HEK293T (cell line): ENCODE measurements at regions not wholly inside any gene's neighbourhood (a gene's known extent, or its start where the extent isn't known, plus 50 kb on each side); places are given as distances from the start of the nearest gene placed in this dataset.

Experiments
- BHLHE40 ChIP-seq: fragments of 450-650 bp; IDR thresholded peaks from 2 replicates; pipeline ENCODE4 v1.6.1; 2016; ENCODE audit warnings: mild to moderate bottlenecking, moderate library complexity, borderline replicate concordance
- ELF4 ChIP-seq: fragments of 450-650 bp; IDR thresholded peaks from 2 replicates; pipeline ENCODE4 v1.6.1; 2017; ENCODE audit warnings: antibody characterized with exemption
- FOXA1 ChIP-seq: fragments of 450-650 bp; IDR thresholded peaks from 2 replicates; pipeline ENCODE4 v1.6.1; 2016; ENCODE audit warnings: mild to moderate bottlenecking
- FOXK2 ChIP-seq: fragments of 450-650 bp; IDR thresholded peaks from 2 replicates; pipeline ENCODE4 v1.6.1; 2016; ENCODE audit warnings: mild to moderate bottlenecking
- FOXM1 ChIP-seq: fragments of 450-650 bp; IDR thresholded peaks from 2 replicates; pipeline ENCODE4 v1.6.1; 2017; ENCODE audit warnings: mild to moderate bottlenecking, borderline replicate concordance
- HDGF ChIP-seq: fragments of 450-650 bp; IDR thresholded peaks from 2 replicates; pipeline ENCODE4 v1.6.1; 2017; ENCODE audit warnings: antibody characterized with exemption, borderline replicate concordance
- L3MBTL2 ChIP-seq: fragments of 450-650 bp; conservative IDR thresholded peaks from 2 replicates; pipeline ENCODE4 v1.6.1; 2016; ENCODE audit warnings: mild to moderate bottlenecking
- LEF1 ChIP-seq: fragments of 450-650 bp; IDR thresholded peaks from 2 replicates; pipeline ENCODE4 v1.6.1; 2017; ENCODE audit warnings: mild to moderate bottlenecking, borderline replicate concordance
- NFRKB ChIP-seq: fragments of 450-650 bp; IDR thresholded peaks from 2 replicates; pipeline ENCODE4 v1.6.1; 2016; ENCODE audit warnings: mild to moderate bottlenecking, moderate library complexity
- PKNOX1 ChIP-seq: fragments of 450-650 bp; IDR thresholded peaks from 2 replicates; pipeline ENCODE4 v1.6.1; 2016
- SP1 ChIP-seq: fragments of 450-650 bp; IDR thresholded peaks from 2 replicates; pipeline ENCODE4 v1.6.1; 2017
- SUZ12 ChIP-seq: fragments of 450-650 bp; IDR thresholded peaks from 2 replicates; pipeline ENCODE4 v1.6.1; 2016; ENCODE audit warnings: mild to moderate bottlenecking
- TARDBP ChIP-seq: fragments of 450-650 bp; IDR thresholded peaks from 2 replicates; pipeline ENCODE4 v1.6.1; 2016

GRCh38 chr10:52631146-52631545 is 141.4 kb downstream of the MBL2 start:
- no peak for TF ChIP-seq PKNOX1
- TF ChIP-seq HDGF, result no peak
- no peak for TF ChIP-seq FOXM1
- no peak for TF ChIP-seq L3MBTL2
- no peak for TF ChIP-seq SUZ12
- no peak for TF ChIP-seq TARDBP
- TF ChIP-seq LEF1, result no peak
- TF ChIP-seq ELF4, result no peak
- TF ChIP-seq SP1, result no peak
- TF ChIP-seq NFRKB, result no peak
- no peak for TF ChIP-seq FOXA1
- no peak for TF ChIP-seq BHLHE40
- TF ChIP-seq FOXK2, result no peak
